ENCODE measurements at regions not wholly inside any gene's neighbourhood (a gene's known extent, or its start where the extent isn't known, plus 50 kb on each side); places are given as distances from the start of the nearest gene placed in this dataset.

DNA sequence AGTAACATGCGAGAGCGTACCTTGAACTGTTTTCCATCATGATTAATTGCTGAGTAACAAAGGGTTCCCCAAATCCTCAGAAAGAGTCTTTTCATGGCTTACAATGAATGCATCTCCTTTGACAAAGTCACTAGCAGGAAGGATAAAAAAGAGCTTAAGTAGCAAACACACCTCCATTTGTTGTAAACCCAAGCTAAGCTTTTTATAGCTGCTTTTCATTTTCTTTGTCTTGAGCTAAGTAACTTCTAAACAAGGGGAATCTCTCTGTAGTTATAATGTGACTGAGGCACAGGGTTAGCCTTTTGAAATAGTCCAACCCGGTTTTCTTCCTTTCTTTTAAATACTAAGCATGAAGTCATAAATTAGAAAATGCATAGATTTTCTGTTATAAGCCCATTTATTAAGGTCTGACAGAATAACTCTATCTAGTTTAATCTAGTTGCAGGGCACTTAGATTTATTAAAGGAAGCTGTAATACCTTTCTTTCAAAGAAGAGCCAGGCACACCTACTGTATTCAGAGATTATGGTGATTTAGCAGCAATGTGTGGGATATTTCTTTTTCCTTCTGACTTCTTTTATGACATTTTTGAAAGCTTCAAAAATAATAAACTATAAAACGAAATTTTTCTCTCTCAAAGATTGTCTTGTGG is 226.9 kb upstream of the SMIM31 start:
- no peaks in the 10 kb centered on the region for H3K27me3 Mint-ChIP-seq (ENCODE audit: low read depth)
- H3K36me3 Mint-ChIP-seq, result no peaks in the 10 kb centered on the region
- peaks cover 7% of the 10 kb centered on the region for H3K9me3 Mint-ChIP-seq
- TF ChIP-seq, protein P1, sequence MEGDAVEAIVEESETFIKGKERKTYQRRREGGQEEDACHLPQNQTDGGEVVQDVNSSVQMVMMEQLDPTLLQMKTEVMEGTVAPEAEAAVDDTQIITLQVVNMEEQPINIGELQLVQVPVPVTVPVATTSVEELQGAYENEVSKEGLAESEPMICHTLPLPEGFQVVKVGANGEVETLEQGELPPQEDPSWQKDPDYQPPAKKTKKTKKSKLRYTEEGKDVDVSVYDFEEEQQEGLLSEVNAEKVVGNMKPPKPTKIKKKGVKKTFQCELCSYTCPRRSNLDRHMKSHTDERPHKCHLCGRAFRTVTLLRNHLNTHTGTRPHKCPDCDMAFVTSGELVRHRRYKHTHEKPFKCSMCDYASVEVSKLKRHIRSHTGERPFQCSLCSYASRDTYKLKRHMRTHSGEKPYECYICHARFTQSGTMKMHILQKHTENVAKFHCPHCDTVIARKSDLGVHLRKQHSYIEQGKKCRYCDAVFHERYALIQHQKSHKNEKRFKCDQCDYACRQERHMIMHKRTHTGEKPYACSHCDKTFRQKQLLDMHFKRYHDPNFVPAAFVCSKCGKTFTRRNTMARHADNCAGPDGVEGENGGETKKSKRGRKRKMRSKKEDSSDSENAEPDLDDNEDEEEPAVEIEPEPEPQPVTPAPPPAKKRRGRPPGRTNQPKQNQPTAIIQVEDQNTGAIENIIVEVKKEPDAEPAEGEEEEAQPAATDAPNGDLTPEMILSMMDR (IDR thresholded peaks at IDR 0.05; ENCODE audit: unreplicated experiment), result no peak
- peaks cover 12% of the 10 kb centered on the region for H3K4me1 Mint-ChIP-seq
- H3K4me3 Mint-ChIP-seq, result no peak overlapping the region
- no peak for DNase-seq (ENCODE audit: low spot score in 2 of 2, unreplicated experiment in 2 of 2)
- no peak overlapping the region for H3K27ac Mint-ChIP-seq

DNA sequence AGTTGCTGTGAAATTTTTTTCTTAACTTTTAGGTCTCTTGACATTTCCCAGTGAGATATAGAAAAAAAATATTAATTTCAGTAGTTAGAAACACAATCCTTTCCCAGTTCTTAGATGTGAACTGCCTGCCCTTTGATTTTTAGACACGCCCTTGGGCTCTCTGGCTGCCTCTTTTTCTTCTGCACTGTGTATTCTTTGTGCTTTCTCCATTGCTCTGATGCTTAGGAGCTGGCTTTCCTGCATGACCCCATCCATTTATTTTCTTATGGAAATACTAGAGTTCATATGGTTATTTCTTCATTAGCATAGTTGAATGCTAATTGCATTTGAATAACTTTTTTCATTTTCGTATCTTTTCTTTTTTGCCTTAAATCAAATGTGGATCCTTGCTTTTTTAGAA is 224.9 kb upstream of the SMIM31 start:
- TF ChIP-seq, protein P1 (IDR thresholded peaks at IDR 0.05; ENCODE audit: unreplicated experiment), result no peak
- peaks cover 12% of the 10 kb centered on the region for H3K4me1 Mint-ChIP-seq
- no peak overlapping the region for H3K4me3 Mint-ChIP-seq
- no peak overlapping the region for H3K27ac Mint-ChIP-seq
- H3K9me3 Mint-ChIP-seq, result peaks cover 7% of the 10 kb centered on the region
- no peaks in the 10 kb centered on the region for H3K36me3 Mint-ChIP-seq
- H3K27me3 Mint-ChIP-seq (ENCODE audit: low read depth), result no peaks in the 10 kb centered on the region
- no peak for DNase-seq (ENCODE audit: low spot score in 2 of 2, unreplicated experiment in 2 of 2)

DNA sequence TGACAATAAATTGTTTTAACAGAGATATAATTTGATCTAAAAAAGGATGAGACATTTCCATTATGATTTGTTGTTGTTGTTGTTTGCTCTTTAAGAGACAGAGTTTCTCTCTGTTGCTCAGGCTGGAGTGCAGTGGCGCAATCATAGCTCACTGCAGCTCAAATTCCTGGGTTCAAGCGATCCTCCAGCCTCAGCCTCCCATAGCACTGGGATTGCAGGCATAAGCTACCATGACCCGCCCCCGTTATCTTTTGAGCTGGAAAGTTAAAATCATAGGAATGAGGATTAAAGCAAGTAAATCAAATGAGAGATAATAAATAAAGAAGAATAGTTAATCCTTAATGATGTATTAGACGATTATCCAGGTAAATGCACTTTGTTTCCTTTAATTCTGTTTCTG is 224.4 kb upstream of the SMIM31 start:
- H3K4me3 Mint-ChIP-seq, result no peak overlapping the region
- no peaks in the 10 kb centered on the region for H3K27me3 Mint-ChIP-seq (ENCODE audit: low read depth)
- H3K9me3 Mint-ChIP-seq, result peaks cover 7% of the 10 kb centered on the region
- TF ChIP-seq, protein P1 (IDR thresholded peaks at IDR 0.05; ENCODE audit: unreplicated experiment), result no peak
- H3K4me1 Mint-ChIP-seq, result peaks cover 12% of the 10 kb centered on the region
- no peak for DNase-seq (ENCODE audit: low spot score in 2 of 2, unreplicated experiment in 2 of 2)
- no peak overlapping the region for H3K27ac Mint-ChIP-seq
- no peaks in the 10 kb centered on the region for H3K36me3 Mint-ChIP-seq

DNA sequence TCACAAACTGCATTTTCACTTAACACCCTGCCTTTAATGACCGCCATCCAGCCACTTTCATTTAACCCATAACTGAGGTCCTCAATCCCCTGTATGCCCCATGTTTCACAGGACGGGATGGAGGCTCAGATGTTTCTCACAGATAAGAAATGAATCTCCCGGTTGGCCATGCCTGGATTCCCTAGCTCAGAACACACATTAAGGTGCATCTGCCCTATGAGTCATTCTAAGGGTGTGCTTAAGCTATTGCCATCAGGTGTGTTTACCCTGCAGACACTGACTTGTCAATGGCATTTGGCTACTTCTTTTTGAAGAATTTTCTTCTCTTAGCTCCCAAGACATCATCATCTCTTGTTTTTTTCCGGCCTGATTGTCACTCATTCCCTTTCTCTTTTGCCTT is 222.6 kb upstream of the SMIM31 start:
- H3K36me3 Mint-ChIP-seq, result no peaks in the 10 kb centered on the region
- no peak for DNase-seq (ENCODE audit: low spot score in 2 of 2, unreplicated experiment in 2 of 2)
- H3K27me3 Mint-ChIP-seq (ENCODE audit: low read depth), result no peaks in the 10 kb centered on the region
- no peak overlapping the region for H3K4me3 Mint-ChIP-seq
- peaks cover 19% of the 10 kb centered on the region for H3K4me1 Mint-ChIP-seq
- TF ChIP-seq, protein P1 (IDR thresholded peaks at IDR 0.05; ENCODE audit: unreplicated experiment), result no peak
- peaks cover 7% of the 10 kb centered on the region for H3K9me3 Mint-ChIP-seq
- no peak overlapping the region for H3K27ac Mint-ChIP-seq

DNA sequence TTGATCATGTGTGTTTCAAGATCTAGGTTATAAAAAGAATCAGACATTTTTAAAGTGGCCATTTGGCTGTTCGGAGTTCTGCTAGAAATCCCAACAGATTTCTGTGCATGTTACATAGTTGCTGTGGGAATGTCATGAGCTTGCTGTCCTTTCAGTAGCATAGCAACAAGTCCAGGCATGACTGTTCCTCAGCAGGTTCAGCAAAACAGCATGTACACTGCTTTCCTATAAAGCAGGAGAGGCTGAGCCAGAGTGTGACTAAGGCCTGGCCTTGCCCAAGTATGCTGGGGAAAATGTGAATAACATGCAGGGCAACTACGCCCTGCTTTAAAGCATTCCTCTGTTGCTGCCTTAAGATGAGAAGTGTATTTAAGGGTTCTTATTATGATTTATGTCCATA is 217.1 kb upstream of the SMIM31 start:
- no peak for DNase-seq (ENCODE audit: low spot score in 2 of 2, unreplicated experiment in 2 of 2)
- peak overlapping the region; percentile 75 for H3K27ac Mint-ChIP-seq

More for the DNA sequence above, 217.1 kb upstream of the SMIM31 start:
- Mint-ChIP-seq H3K4me1 (peaks cover 24% of the 10 kb centered on the region), H3K9me3 (peaks cover 13% of the 10 kb centered on the region), H3K36me3 (peaks cover 3% of the 10 kb centered on the region), H3K27me3 (ENCODE audit: low read depth) (no peaks in the 10 kb centered on the region), H3K4me3 (no peak overlapping the region)
- TF ChIP-seq, protein P1 (IDR thresholded peaks at IDR 0.05; ENCODE audit: unreplicated experiment), result no peak
